ENCODE measurements at regions not wholly inside any gene's neighbourhood (a gene's known extent, or its start where the extent isn't known, plus 50 kb on each side); places are given as distances from the start of the nearest gene placed in this dataset.
"Not testable (repeated sequence)": the region's sequence is repeated elsewhere in the genome, so short reads cannot be mapped to it uniquely, and the experiment has no call there.

GRCh38 chr15:96827981-96828380 lies 497.5 kb downstream of the NR2F2 start:
- DNase-seq, result no peak

GRCh38 chr15:96837241-96837970 lies 506.9 kb downstream of the NR2F2 start:
- no peak for DNase-seq

GRCh38 chr15:96838081-96838480 lies 507.6 kb downstream of the NR2F2 start:
- no peak for DNase-seq

GRCh38 chr15:96849271-96849900 lies 518.9 kb downstream of the NR2F2 start:
- peak; percentile 55 for DNase-seq

GRCh38 chr15:96851613-96852012 lies 521.1 kb downstream of the NR2F2 start:
- no peak for DNase-seq

- DNase-seq, result no peak
These were observed 528.2 kb downstream of the NR2F2 start for GRCh38 chr15:96858694-96859093.

GRCh38 chr15:96860741-96861140 lies 530.2 kb downstream of the NR2F2 start:
- peak; percentile 28 for DNase-seq

GRCh38 chr15:96867992-96868391 lies 537.5 kb downstream of the NR2F2 start:
- DNase-seq, result no peak

GRCh38 chr15:96869122-96869521 lies 538.6 kb downstream of the NR2F2 start:
- DNase-seq, result no peak

- no peak for DNase-seq
These were observed 539.3 kb downstream of the NR2F2 start for GRCh38 chr15:96869790-96870189.

GRCh38 chr15:96870580-96870979 lies 540.1 kb downstream of the NR2F2 start:
- no peak for DNase-seq

- DNase-seq, result not testable (repeated sequence)
These were observed 546.9 kb downstream of the NR2F2 start for GRCh38 chr15:96877442-96877841.

- DNase-seq, result no peak
These were observed 547.6 kb downstream of the NR2F2 start for GRCh38 chr15:96878129-96878528.

- no peak for DNase-seq
These were observed 551.7 kb downstream of the NR2F2 start for GRCh38 chr15:96882121-96882772.

- no peak for DNase-seq
These were observed 557.2 kb downstream of the NR2F2 start for GRCh38 chr15:96887730-96888129.

- no peak for DNase-seq
These were observed 558.3 kb downstream of the NR2F2 start for GRCh38 chr15:96888764-96889163.

- DNase-seq, result no peak
These were observed 559.4 kb downstream of the NR2F2 start for GRCh38 chr15:96889734-96890480.

GRCh38 chr15:96891046-96891445 lies 560.5 kb downstream of the NR2F2 start:
- DNase-seq, result no peak

GRCh38 chr15:96893159-96893906 lies 562.8 kb downstream of the NR2F2 start:
- DNase-seq, result no peak

GRCh38 chr15:96894659-96895058 lies 564.2 kb downstream of the NR2F2 start:
- DNase-seq, result no peak

- no peak for DNase-seq
These were observed 566.3 kb downstream of the NR2F2 start for GRCh38 chr15:96896766-96897165.

- no peak for DNase-seq
These were observed 583.6 kb downstream of the NR2F2 start for GRCh38 chr15:96914081-96914480.
